Pancreas (tissue), 10 donors: ENCODE measurements at regions not wholly inside any gene's neighbourhood (a gene's known extent, or its start where the extent isn't known, plus 50 kb on each side); places are given as distances from the start of the nearest gene placed in this dataset.
A peak's percentile ranks its signal among the peaks of the same experiment; 100 is the strongest.

Experiments used
- ATAC-seq, 4 donors: fragments of 200-7000 bp; cut with Tn5 transposase; one replicate each; pipeline versions ENCODE4 v1.8.0 to v1.9.1; 2020; ENCODE audit warnings: mild to moderate bottlenecking in 4 of 4, moderate library complexity in 4 of 4
- DNase-seq, 6 donors: peaks; one replicate each; pipeline ENCODE4 v3.0.0-alpha.2; 2020
- FAIRE-seq: peaks from 2 replicates; lab custom pipeline; 2012; peaks lifted over from hg19 to GRCh38; lab: Jason Lieb, UNC
- H3K27ac ChIP-seq, 4 donors: fragments of 200-600 bp; sonication (generic); 1 replicate in 3 of 4; 2 replicates in 1 of 4; pipeline versions ENCODE4 v1.5.0 to v1.8.0; 2020
- H3K27me3 ChIP-seq, 4 donors: fragments of 200-600 bp; one replicate each; pipeline ENCODE4 v1.8.0; 2021
- H3K36me3 ChIP-seq, 3 donors: fragments of 200-600 bp; sonication (generic) in 1 of 3; one replicate each; pipeline versions ENCODE4 v1.5.0 to v1.8.0; 2020 to 2021
- H3K4me1 ChIP-seq, 3 donors: fragments of 200-600 bp; one replicate each; pipeline ENCODE4 v1.8.0; 2021
- H3K4me3 ChIP-seq, 4 donors: fragments of 200-600 bp; sonication (generic) in 2 of 4; one replicate each; pipeline versions ENCODE4 v1.5.0 to v1.8.0; 2020 to 2021
- H3K9me3 ChIP-seq, 4 donors: fragments of 200-600 bp; one replicate each; pipeline ENCODE4 v1.8.0; 2021
- CTCF ChIP-seq, 4 donors: fragments of 200-600 bp; sonication (generic) in 3 of 4; IDR thresholded peaks; one replicate each; pipeline versions ENCODE4 v1.5.0 to v1.8.0; 2021; ENCODE audit warnings: antibody characterized with exemption in 4 of 4
- WGBS, 2 donors: extraction: QIAGEN DNeasy Blood & Tissue Kit; methylation state at CpG; one replicate each; pipeline ENCODE4 v1.1.7; 2013; 5-methylcytosine and 5-hydroxymethylcytosine counted together
- intact Hi-C, 3 donors: fragments of 100-400 bp; cut with DNase I; formaldehyde crosslinking; loops; one replicate each; pipeline versions ENCODE4 v1.11.1 to v1.14.2; 2022
- donor health status: healthy with polysubstance abuse.
- donor health status: DM: no; HTN: no; CAD: no; lungs with moderate emphysema.
- donor health status: DM: no; HTN: no; CAD: no.
- donor health status: control.
- donor health status: control.
- donor health status: Bipolar disorder and iron deficiency.
- donor health status: DM: yes; HTN: yes; CAD: no.
- donor health status: DM: no; HTN: no; CAD: no.
- donor health status: DM: no; HTN: no; CAD: no.
- donor health status: DM: yes; HTN: yes; CAD: no.

GRCh38 chr6:232982-233640, 59.2 kb upstream of the DUSP22 start:
- Histone ChIP-seq H3K4me1 (no peaks in the 10 kb centered on the region), H3K9me3 (no peaks in the 10 kb centered on the region), H3K36me3 (no peaks in the 10 kb centered on the region), H3K27me3 (no peaks in the 10 kb centered on the region), H3K4me3 (no peak overlapping the region), H3K27ac (no peak overlapping the region)
- intact Hi-C loops: no loop called here
- no peak for TF ChIP-seq CTCF (IDR thresholded peaks at IDR 0.05)
- DNase-seq (no peak), ATAC-seq (no peak), FAIRE-seq (no peak)
- WGBS, 2 donors: 86 to 87% methylated on average over 12 of the region's 12 CpGs

GRCh38 chr6:234706-235372, 57.4 kb upstream of the DUSP22 start:
- FAIRE-seq (no peak), ATAC-seq (no peak), DNase-seq (no peak)
- 74 to 84% methylated on average over 3 of the region's 3 CpGs for WGBS, 2 donors
- no peaks in the 10 kb centered on the region for H3K36me3 ChIP-seq
- H3K27me3 ChIP-seq: no peaks in the 10 kb centered on the region
- no peak overlapping the region for H3K4me3 ChIP-seq
- TF ChIP-seq CTCF (IDR thresholded peaks at IDR 0.05): no peak
- H3K4me1 ChIP-seq: no peaks in the 10 kb centered on the region
- H3K9me3 ChIP-seq: no peaks in the 10 kb centered on the region
- H3K27ac ChIP-seq: no peak overlapping the region
- intact Hi-C loops: no loop called here

GRCh38 chr6:235763-236360, 56.4 kb upstream of the DUSP22 start:
- intact Hi-C loops: no loop called here
- Histone ChIP-seq H3K27ac (no peak overlapping the region), H3K9me3 (no peaks in the 10 kb centered on the region), H3K4me1 (no peaks in the 10 kb centered on the region), H3K27me3 (no peaks in the 10 kb centered on the region), H3K36me3 (no peaks in the 10 kb centered on the region), H3K4me3 (peak overlapping the region in 1 of 4 donors; percentile 2)
- 22 to 31% methylated on average over 2 of the region's 2 CpGs for WGBS, 2 donors
- no peak for FAIRE-seq
- no peak for TF ChIP-seq CTCF (IDR thresholded peaks at IDR 0.05)
- DNase-seq: no peak
- ATAC-seq: peak in 3 of 4 donors; percentile 48 to 80 (median 68)

GRCh38 chr6:236519-236918, 55.8 kb upstream of the DUSP22 start:
- intact Hi-C loops: no loop called here
- Histone ChIP-seq H3K36me3 (no peaks in the 10 kb centered on the region), H3K9me3 (no peaks in the 10 kb centered on the region), H3K4me1 (no peaks in the 10 kb centered on the region), H3K27ac (no peak overlapping the region), H3K4me3 (peak overlapping the region in 1 of 4 donors; percentile 2), H3K27me3 (no peaks in the 10 kb centered on the region)
- FAIRE-seq: no peak
- no peak for ATAC-seq
- no peak for DNase-seq
- 75 to 79% methylated on average over 6 of the region's 6 CpGs for WGBS, 2 donors
- no peak for TF ChIP-seq CTCF (IDR thresholded peaks at IDR 0.05)

- DNase-seq (no peak), FAIRE-seq (no peak), ATAC-seq (no peak)
- TF ChIP-seq CTCF (IDR thresholded peaks at IDR 0.05): no peak
- no peak overlapping the region for H3K4me3 ChIP-seq
- 42 to 70% methylated on average over 3 of the region's 3 CpGs for WGBS, 2 donors
- no peaks in the 10 kb centered on the region for H3K27me3 ChIP-seq
- intact Hi-C loops: no loop called here
- H3K36me3 ChIP-seq: no peaks in the 10 kb centered on the region
- no peak overlapping the region for H3K27ac ChIP-seq
- H3K4me1 ChIP-seq: no peaks in the 10 kb centered on the region
- H3K9me3 ChIP-seq: no peaks in the 10 kb centered on the region
Measured at GRCh38 chr6:240151-240550, 52.1 kb upstream of the DUSP22 start.
